Myocyte (in vitro differentiated cells): ENCODE measurements at regions not wholly inside any gene's neighbourhood (a gene's known extent, or its start where the extent isn't known, plus 50 kb on each side); places are given as distances from the start of the nearest gene placed in this dataset.

Experiments used
- DNase-seq: peaks from one replicate; pipeline ENCODE4 v3.0.0-alpha.2; 2012; ENCODE audit warnings: low read depth

- DNase-seq, result peak; percentile 69
These were observed 301.4 kb upstream of the STXBP5 start for GRCh38 chr6:146902846-146903245.

GRCh38 chr6:146903451-146903850 is 300.8 kb upstream of the STXBP5 start:
- no peak for DNase-seq

GRCh38 chr6:146904596-146904995 is 299.6 kb upstream of the STXBP5 start:
- no peak for DNase-seq

GRCh38 chr6:146905181-146905704 is 299.0 kb upstream of the STXBP5 start:
- DNase-seq, result peak; percentile 40

GRCh38 chr6:146908786-146909185 is 295.4 kb upstream of the STXBP5 start:
- DNase-seq, result no peak

GRCh38 chr6:146909376-146909775 is 294.8 kb upstream of the STXBP5 start:
- no peak for DNase-seq

GRCh38 chr6:146909886-146910285 is 294.3 kb upstream of the STXBP5 start:
- no peak for DNase-seq

- peak; percentile 23 for DNase-seq
These were observed 293.6 kb upstream of the STXBP5 start for GRCh38 chr6:146910611-146911010.

GRCh38 chr6:146911635-146912215 is 292.5 kb upstream of the STXBP5 start:
- DNase-seq, result no peak

GRCh38 chr6:146912730-146913685 is 291.2 kb upstream of the STXBP5 start:
- peak; percentile 9 for DNase-seq

GRCh38 chr6:146913842-146914488 is 290.3 kb upstream of the STXBP5 start:
- DNase-seq, result peak; percentile 98

GRCh38 chr6:146914489-146915483 is 289.4 kb upstream of the STXBP5 start:
- DNase-seq, result peak; percentile 90

GRCh38 chr6:146915671-146916127 is 288.5 kb upstream of the STXBP5 start:
- DNase-seq, result peak; percentile 18

- no peak for DNase-seq
These were observed 287.7 kb upstream of the STXBP5 start for GRCh38 chr6:146916435-146917025.

- no peak for DNase-seq
These were observed 287.0 kb upstream of the STXBP5 start for GRCh38 chr6:146917182-146917581.

- DNase-seq, result no peak
These were observed 286.2 kb upstream of the STXBP5 start for GRCh38 chr6:146917979-146918378.

GRCh38 chr6:146919017-146919416 is 285.2 kb upstream of the STXBP5 start:
- no peak for DNase-seq

- DNase-seq, result no peak
These were observed 280.9 kb upstream of the STXBP5 start for GRCh38 chr6:146923205-146923833.

GRCh38 chr6:146925846-146926245 is 278.4 kb upstream of the STXBP5 start:
- DNase-seq, result no peak

GRCh38 chr6:146928503-146928902 is 275.7 kb upstream of the STXBP5 start:
- DNase-seq, result no peak
